Upper lobe of left lung (tissue), 6 donors: ENCODE measurements at regions not wholly inside any gene's neighbourhood (a gene's known extent, or its start where the extent isn't known, plus 50 kb on each side); places are given as distances from the start of the nearest gene placed in this dataset.
"Not testable (repeated sequence)": the region's sequence is repeated elsewhere in the genome, so short reads cannot be mapped to it uniquely, and the experiment has no call there.

ENCODE experiments used
- ATAC-seq, 2 donors: fragments of 200-7000 bp; cut with Tn5 transposase; one replicate each; pipeline ENCODE4 v1.9.1; 2022; ENCODE audit warnings: mild to moderate bottlenecking in 2 of 2, moderate library complexity in 2 of 2; ENCODE audit not compliant: low FRiP score in 2 of 2
- DNase-seq, 2 donors: peaks; one replicate each; pipeline ENCODE4 v3.0.0-alpha.2; 2019 to 2020
- H3K27ac ChIP-seq, 4 donors: fragments of 200-600 bp; sonication (generic); one replicate each; pipeline ENCODE4 v1.5.1; 2016 to 2019
- H3K27me3 ChIP-seq, 4 donors: fragments of 200-600 bp; sonication (generic); one replicate each; pipeline ENCODE4 v1.5.1; 2017 to 2019
- H3K36me3 ChIP-seq, 4 donors: fragments of 200-600 bp; sonication (generic); one replicate each; pipeline ENCODE4 v1.5.1; 2016 to 2019
- H3K4me1 ChIP-seq, 4 donors: fragments of 200-600 bp; sonication (generic); one replicate each; pipeline ENCODE4 v1.5.1; 2018 to 2019
- H3K4me3 ChIP-seq, 4 donors: fragments of 200-600 bp; sonication (generic); one replicate each; pipeline ENCODE4 v1.5.1; 2017 to 2019; ENCODE audit warnings: mild to moderate bottlenecking in 2 of 4, moderate library complexity in 1 of 4
- H3K9me3 ChIP-seq, 4 donors: fragments of 200-600 bp; sonication (generic); one replicate each; pipeline ENCODE4 v1.5.1; 2018 to 2019
- EP300 ChIP-seq, 4 donors: sonication (generic); formaldehyde crosslinking; IDR thresholded peaks; one replicate each; pipeline ENCODE4 v1.5.1; 2017; ENCODE audit warnings: antibody characterized with exemption in 4 of 4, control low read depth in 2 of 4
- POLR2A ChIP-seq, 4 donors: fragments of 450-650 bp; IDR thresholded peaks; one replicate each; pipeline ENCODE4 v1.5.1; 2016 to 2017; ENCODE audit warnings: antibody characterized with exemption in 4 of 4, mild to moderate bottlenecking in 2 of 4
- POLR2AphosphoS5 ChIP-seq, 2 donors: sonication (generic); formaldehyde crosslinking; IDR thresholded peaks; one replicate each; pipeline ENCODE4 v1.5.1; 2017; ENCODE audit warnings: antibody characterized with exemption in 2 of 2
- whole genome bisulfite sequencing, 2 donors: methylation state at CpG; one replicate each; pipeline ENCODE4 v1.1.5; 2017 to 2018; 5-methylcytosine and 5-hydroxymethylcytosine counted together
- TF ChIP-seq, protein P1 (sequence below), 6 experiments: fragments of 450-650 bp in 4 of 6; fragments of 200-600 bp in 2 of 6; sonication (generic) in 2 of 6; IDR thresholded peaks; one replicate each; pipeline ENCODE4 v1.5.1; 2016 to 2019; ENCODE audit warnings: antibody characterized with exemption in 6 of 6
- donor health status: DM: no; HTN: no; CAD: no; lungs with moderate emphysema.
- donor health status: DM: no; HTN: yes; CAD: no; lungs with severe emphysema.

DNA sequence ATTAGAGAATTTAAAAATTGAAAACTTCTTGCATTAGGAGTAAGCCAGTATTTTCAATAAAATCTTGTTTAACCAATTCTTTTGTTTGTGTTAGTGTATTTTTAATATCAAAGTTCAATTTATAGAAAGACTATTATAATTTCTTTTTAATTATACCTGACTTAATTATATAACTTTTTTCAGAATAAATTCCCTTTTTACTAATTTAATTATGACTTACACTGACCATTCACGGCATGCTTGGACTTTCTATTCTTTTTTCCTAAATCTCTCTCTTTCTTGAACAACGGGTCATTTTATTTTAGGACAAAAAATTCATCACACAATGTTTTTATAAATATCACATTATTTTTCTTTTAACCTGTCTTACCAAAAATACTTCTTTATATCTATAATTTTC lies 555.3 kb upstream of the PTGER4 start:
- no peak overlapping the region for H3K4me3 ChIP-seq
- no peak for ATAC-seq
- TF ChIP-seq EP300 (IDR thresholded peaks at IDR 0.05): no peak
- TF ChIP-seq POLR2A (IDR thresholded peaks at IDR 0.05): no peak
- no peak for TF ChIP-seq POLR2AphosphoS5 (IDR thresholded peaks at IDR 0.05)
- TF ChIP-seq, protein P1, sequence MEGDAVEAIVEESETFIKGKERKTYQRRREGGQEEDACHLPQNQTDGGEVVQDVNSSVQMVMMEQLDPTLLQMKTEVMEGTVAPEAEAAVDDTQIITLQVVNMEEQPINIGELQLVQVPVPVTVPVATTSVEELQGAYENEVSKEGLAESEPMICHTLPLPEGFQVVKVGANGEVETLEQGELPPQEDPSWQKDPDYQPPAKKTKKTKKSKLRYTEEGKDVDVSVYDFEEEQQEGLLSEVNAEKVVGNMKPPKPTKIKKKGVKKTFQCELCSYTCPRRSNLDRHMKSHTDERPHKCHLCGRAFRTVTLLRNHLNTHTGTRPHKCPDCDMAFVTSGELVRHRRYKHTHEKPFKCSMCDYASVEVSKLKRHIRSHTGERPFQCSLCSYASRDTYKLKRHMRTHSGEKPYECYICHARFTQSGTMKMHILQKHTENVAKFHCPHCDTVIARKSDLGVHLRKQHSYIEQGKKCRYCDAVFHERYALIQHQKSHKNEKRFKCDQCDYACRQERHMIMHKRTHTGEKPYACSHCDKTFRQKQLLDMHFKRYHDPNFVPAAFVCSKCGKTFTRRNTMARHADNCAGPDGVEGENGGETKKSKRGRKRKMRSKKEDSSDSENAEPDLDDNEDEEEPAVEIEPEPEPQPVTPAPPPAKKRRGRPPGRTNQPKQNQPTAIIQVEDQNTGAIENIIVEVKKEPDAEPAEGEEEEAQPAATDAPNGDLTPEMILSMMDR (IDR thresholded peaks at IDR 0.05): no peak
- H3K27ac ChIP-seq: no peak overlapping the region
- WGBS, 2 donors: 67 to 78% methylated on average over 2 of the region's 2 CpGs
- DNase-seq: no peak
- H3K9me3 ChIP-seq: peaks cover 0 to 24% (median 11%) of the 10 kb centered on the region in 4 donors
- H3K27me3 ChIP-seq: no peaks in the 10 kb centered on the region
- H3K4me1 ChIP-seq: no peaks in the 10 kb centered on the region
- H3K36me3 ChIP-seq: no peaks in the 10 kb centered on the region

DNA sequence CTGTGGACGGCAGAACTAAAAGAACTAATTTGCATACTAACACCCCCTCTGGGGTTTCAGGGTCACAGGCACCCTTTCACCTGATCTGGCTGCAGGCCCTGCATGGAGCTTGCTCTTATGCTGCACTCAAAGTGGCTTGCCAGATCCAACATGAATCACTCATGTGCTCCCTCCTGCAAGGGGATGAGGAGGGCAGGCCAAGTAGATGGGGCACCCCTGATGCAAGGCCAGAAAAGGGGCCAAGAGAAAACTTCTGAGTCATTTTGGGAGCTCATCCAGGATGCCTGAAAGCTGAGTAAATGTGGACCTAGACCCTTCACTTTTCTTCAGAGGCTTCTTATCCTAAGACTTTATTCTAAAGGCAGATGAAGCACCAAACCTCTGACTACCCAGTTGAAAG lies 558.5 kb upstream of the PTGER4 start:
- no peak overlapping the region for H3K27ac ChIP-seq
- no peak for ATAC-seq
- 71% methylated on average over 1 of the region's 1 CpG; no CpG with 5 or more reads in 1 of the 2 donors for WGBS, 2 donors

DNA sequence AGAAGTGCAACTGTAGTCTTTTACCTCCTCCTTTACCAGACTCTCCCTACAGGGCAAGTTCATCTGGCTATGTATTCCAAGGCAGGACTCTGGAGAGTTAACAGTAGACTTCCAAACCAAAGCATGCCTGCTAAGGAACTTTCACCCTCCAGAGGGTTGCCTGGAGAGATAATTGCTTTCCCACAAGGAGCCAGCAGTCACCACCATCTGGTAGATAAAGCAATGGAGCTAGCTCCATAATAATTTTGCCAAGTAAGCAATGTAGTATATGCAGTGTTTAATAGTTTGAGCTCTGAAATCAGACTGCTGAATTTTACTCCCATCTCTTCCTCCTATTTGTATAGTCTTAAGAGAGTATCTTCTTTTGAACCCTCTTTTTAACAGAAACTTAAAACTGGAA lies 566.8 kb upstream of the PTGER4 start:
- H3K4me1 ChIP-seq: no peaks in the 10 kb centered on the region

More for the DNA sequence above, 558.5 kb upstream of the PTGER4 start:
- H3K36me3 ChIP-seq: no peaks in the 10 kb centered on the region
- no peak for DNase-seq
- TF ChIP-seq POLR2A (IDR thresholded peaks at IDR 0.05): no peak
- TF ChIP-seq POLR2AphosphoS5 (IDR thresholded peaks at IDR 0.05): no peak
- TF ChIP-seq, protein P1 (IDR thresholded peaks at IDR 0.05): no peak
- no peak for TF ChIP-seq EP300 (IDR thresholded peaks at IDR 0.05)
- H3K27me3 ChIP-seq: no peaks in the 10 kb centered on the region
- no peaks in the 10 kb centered on the region for H3K4me1 ChIP-seq
- no peak overlapping the region for H3K4me3 ChIP-seq
- peaks cover 0 to 24% (median 10%) of the 10 kb centered on the region in 4 donors for H3K9me3 ChIP-seq

GRCh38 chr5:40111036-40111435 lies 568.7 kb upstream of the PTGER4 start:
- H3K4me1 ChIP-seq, H3K9me3 ChIP-seq, DNase-seq, H3K27ac ChIP-seq, H3K36me3 ChIP-seq, ATAC-seq, H3K4me3 ChIP-seq, H3K27me3 ChIP-seq: not testable (repeated sequence)
- 98 to 99% methylated on average over 4 of the region's 4 CpGs for WGBS, 2 donors

More for the DNA sequence above, 566.8 kb upstream of the PTGER4 start:
- H3K27me3 ChIP-seq: no peaks in the 10 kb centered on the region
- no peak for ATAC-seq
- no peaks in the 10 kb centered on the region for H3K9me3 ChIP-seq
- no peak for TF ChIP-seq EP300 (IDR thresholded peaks at IDR 0.05)
- TF ChIP-seq POLR2AphosphoS5 (IDR thresholded peaks at IDR 0.05): no peak
- no peak for TF ChIP-seq POLR2A (IDR thresholded peaks at IDR 0.05)
- TF ChIP-seq, protein P1 (IDR thresholded peaks at IDR 0.05): no peak
- H3K27ac ChIP-seq: no peak overlapping the region
- no peak for DNase-seq
- H3K36me3 ChIP-seq: no peaks in the 10 kb centered on the region
- H3K4me3 ChIP-seq: no peak overlapping the region

- not testable (repeated sequence) for H3K36me3 ChIP-seq, H3K4me3 ChIP-seq, ATAC-seq, H3K27ac ChIP-seq, H3K9me3 ChIP-seq, H3K4me1 ChIP-seq, DNase-seq, H3K27me3 ChIP-seq
- 63 to 65% methylated on average over 3 of the region's 3 CpGs for WGBS, 2 donors
These were observed 570.8 kb upstream of the PTGER4 start for GRCh38 chr5:40108764-40109390.

DNA sequence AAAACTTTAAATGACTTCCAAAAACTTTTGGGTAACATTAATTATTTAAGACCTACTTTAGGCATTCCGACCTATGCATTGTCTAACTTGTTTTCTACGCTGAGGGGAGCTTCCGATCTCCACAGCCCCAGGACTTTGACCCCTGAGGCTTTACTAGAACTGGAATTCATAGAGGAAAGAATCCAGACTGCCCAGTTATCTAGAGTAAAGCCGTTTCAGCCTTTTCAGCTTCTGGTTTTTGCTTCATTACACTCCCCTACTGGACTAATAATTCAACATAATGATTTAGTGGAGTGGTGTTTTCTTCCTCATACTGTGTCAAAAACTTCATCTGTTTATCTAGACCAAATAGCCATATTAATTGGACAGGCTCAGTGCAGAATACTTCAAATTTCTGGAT lies 571.9 kb upstream of the PTGER4 start:
- not testable (repeated sequence) for H3K27ac ChIP-seq, H3K9me3 ChIP-seq, DNase-seq, H3K4me1 ChIP-seq, H3K36me3 ChIP-seq, H3K4me3 ChIP-seq, H3K27me3 ChIP-seq, ATAC-seq
- WGBS, 2 donors: 57 to 67% methylated on average over 4 of the region's 4 CpGs
